Prostate gland (tissue), 2 donors: ENCODE measurements at regions not wholly inside any gene's neighbourhood (a gene's known extent, or its start where the extent isn't known, plus 50 kb on each side); places are given as distances from the start of the nearest gene placed in this dataset.

Source experiments
- DNase-seq: peaks from one replicate; pipeline ENCODE4 v3.0.0-alpha.2; 2019; ENCODE audit warnings: low spot score
- H3K27ac ChIP-seq, 2 donors: fragments of 200-600 bp; sonication (generic); 2 replicates each; pipeline ENCODE4 v1.5.1; 2017 to 2019
- H3K27me3 ChIP-seq: fragments of 200-600 bp; sonication (generic); replicated peaks from 2 replicates; pipeline ENCODE4 v1.5.1; 2019; ENCODE audit not compliant: insufficient read depth
- H3K36me3 ChIP-seq, 2 donors: fragments of 200-600 bp; sonication (generic); 1 replicate in 1 of 2; 2 replicates in 1 of 2; pipeline versions ENCODE4 v1.5.1 to v1.8.1; 2017 to 2019
- H3K4me1 ChIP-seq: fragments of 200-600 bp; sonication (generic); replicated peaks from 2 replicates; pipeline ENCODE4 v1.5.1; 2019
- H3K4me3 ChIP-seq, 2 donors: fragments of 200-600 bp; sonication (generic); 2 replicates each; pipeline ENCODE4 v1.5.1; 2017 to 2019
- H3K9me3 ChIP-seq: fragments of 200-600 bp; sonication (generic); 2 replicates; pipeline ENCODE4 v1.5.1; 2017
- POLR2A ChIP-seq: fragments of 450-650 bp; IDR thresholded peaks from one replicate; pipeline ENCODE4 v1.6.1; 2016; ENCODE audit warnings: antibody characterized with exemption, mild to moderate bottlenecking
- POLR2AphosphoS5 ChIP-seq: sonication (generic); formaldehyde crosslinking; IDR thresholded peaks from one replicate; pipeline ENCODE4 v1.6.1; 2017; ENCODE audit warnings: antibody characterized with exemption
- WGBS: methylation state at CpG from one replicate; pipeline ENCODE4 v1.1.5; 2018; 5-methylcytosine and 5-hydroxymethylcytosine counted together
- intact Hi-C: fragments of 100-400 bp; cut with DNase I; formaldehyde crosslinking; loops from one replicate; pipeline ENCODE4 v1.14.2; 2022
- TF ChIP-seq, protein P1 (sequence below), 4 experiments: fragments of 200-600 bp in 2 of 4; fragments of 450-650 bp in 2 of 4; sonication (generic) in 2 of 4; IDR thresholded peaks; 1 replicate in 3 of 4; 2 replicates in 1 of 4; pipeline ENCODE4 v1.5.1; 2016 to 2019; ENCODE audit warnings: antibody characterized with exemption in 4 of 4, mild to moderate bottlenecking in 2 of 4, moderate library complexity in 2 of 4

- WGBS = 92% methylated on average over 5 of the region's 5 CpGs
- Histone ChIP-seq H3K4me3 (no peak overlapping the region), H3K36me3 (no peaks in the 10 kb centered on the region), H3K27me3 (no peaks in the 10 kb centered on the region), H3K4me1 (no peaks in the 10 kb centered on the region), H3K9me3 (no peaks in the 10 kb centered on the region), H3K27ac (no peak overlapping the region)
- TF ChIP-seq POLR2A = no peak
- TF ChIP-seq, protein P1, sequence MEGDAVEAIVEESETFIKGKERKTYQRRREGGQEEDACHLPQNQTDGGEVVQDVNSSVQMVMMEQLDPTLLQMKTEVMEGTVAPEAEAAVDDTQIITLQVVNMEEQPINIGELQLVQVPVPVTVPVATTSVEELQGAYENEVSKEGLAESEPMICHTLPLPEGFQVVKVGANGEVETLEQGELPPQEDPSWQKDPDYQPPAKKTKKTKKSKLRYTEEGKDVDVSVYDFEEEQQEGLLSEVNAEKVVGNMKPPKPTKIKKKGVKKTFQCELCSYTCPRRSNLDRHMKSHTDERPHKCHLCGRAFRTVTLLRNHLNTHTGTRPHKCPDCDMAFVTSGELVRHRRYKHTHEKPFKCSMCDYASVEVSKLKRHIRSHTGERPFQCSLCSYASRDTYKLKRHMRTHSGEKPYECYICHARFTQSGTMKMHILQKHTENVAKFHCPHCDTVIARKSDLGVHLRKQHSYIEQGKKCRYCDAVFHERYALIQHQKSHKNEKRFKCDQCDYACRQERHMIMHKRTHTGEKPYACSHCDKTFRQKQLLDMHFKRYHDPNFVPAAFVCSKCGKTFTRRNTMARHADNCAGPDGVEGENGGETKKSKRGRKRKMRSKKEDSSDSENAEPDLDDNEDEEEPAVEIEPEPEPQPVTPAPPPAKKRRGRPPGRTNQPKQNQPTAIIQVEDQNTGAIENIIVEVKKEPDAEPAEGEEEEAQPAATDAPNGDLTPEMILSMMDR (IDR thresholded peaks at IDR 0.05) = no peak
- TF ChIP-seq POLR2AphosphoS5 = no peak
- DNase-seq = no peak
- intact Hi-C loops = no loop called here
Measured at GRCh38 chr21:28464988-28465387, 527.7 kb downstream of the LTN1 start.

DNA sequence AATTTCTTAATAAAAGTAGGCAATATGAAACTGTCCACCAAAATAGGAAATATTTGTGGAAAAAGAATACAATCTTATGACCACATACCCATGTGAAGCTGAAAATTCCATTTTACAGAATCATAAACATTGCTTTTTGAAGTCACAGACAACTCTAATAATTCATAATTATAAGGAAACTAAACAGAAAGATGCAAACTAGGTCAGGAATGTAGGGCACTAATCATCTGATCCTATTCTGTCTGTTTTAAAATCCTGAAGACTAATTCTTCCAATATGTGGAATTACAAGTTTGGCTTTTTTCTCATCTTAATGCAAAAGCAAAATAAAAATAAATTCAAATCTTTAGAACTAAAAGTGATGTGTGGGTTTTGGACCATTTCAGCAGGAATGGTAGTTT, 528.6 kb downstream of the LTN1 start:
- Histone ChIP-seq H3K36me3 (no peaks in the 10 kb centered on the region), H3K9me3 (no peaks in the 10 kb centered on the region), H3K4me3 (no peak overlapping the region), H3K4me1 (no peaks in the 10 kb centered on the region), H3K27me3 (no peaks in the 10 kb centered on the region), H3K27ac (no peak overlapping the region)
- intact Hi-C loops = no loop called here
- TF ChIP-seq, protein P1 (IDR thresholded peaks at IDR 0.05) = no peak
- TF ChIP-seq POLR2A = no peak
- no peak for TF ChIP-seq POLR2AphosphoS5
- no peak for DNase-seq

GRCh38 chr21:28459193-28459592, 533.5 kb downstream of the LTN1 start:
- Histone ChIP-seq H3K27me3 (no peaks in the 10 kb centered on the region), H3K9me3 (no peaks in the 10 kb centered on the region), H3K4me1 (no peaks in the 10 kb centered on the region), H3K27ac (no peak overlapping the region), H3K4me3 (no peak overlapping the region), H3K36me3 (no peaks in the 10 kb centered on the region)
- whole genome bisulfite sequencing = 90% methylated on average over 2 of the region's 2 CpGs
- intact Hi-C loops = no loop called here
- no peak for DNase-seq
- TF ChIP-seq POLR2AphosphoS5 = no peak
- TF ChIP-seq POLR2A = no peak
- TF ChIP-seq, protein P1 (IDR thresholded peaks at IDR 0.05) = no peak

DNA sequence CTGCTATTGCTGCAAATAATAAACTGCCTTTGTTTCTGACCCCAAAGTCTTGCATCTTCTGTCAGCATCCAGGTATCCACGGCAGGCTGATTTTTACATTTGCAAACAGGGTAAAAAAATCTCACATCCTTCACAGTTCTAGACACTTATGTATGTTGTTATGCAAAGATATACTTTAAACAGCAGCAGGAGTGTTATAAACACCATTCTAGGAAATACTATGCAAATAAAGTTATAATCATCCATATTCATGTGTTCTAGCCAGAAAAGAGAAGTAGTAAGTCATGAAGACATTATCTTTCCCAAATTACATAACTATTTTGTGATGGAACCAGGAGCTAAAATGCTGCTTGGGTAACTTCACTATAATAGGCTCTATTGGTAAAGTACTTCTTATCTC, 534.2 kb downstream of the LTN1 start:
- Histone ChIP-seq H3K4me1 (no peaks in the 10 kb centered on the region), H3K9me3 (no peaks in the 10 kb centered on the region), H3K27ac (no peak overlapping the region), H3K27me3 (no peaks in the 10 kb centered on the region), H3K36me3 (no peaks in the 10 kb centered on the region), H3K4me3 (no peak overlapping the region)
- 87% methylated on average over 1 of the region's 1 CpG for WGBS
- TF ChIP-seq, protein P1 (IDR thresholded peaks at IDR 0.05) = no peak
- no peak for TF ChIP-seq POLR2AphosphoS5
- TF ChIP-seq POLR2A = no peak
- DNase-seq = no peak
- intact Hi-C loops = no loop called here

- WGBS = 84% methylated on average over 4 of the region's 4 CpGs
- DNase-seq = no peak
- no peak overlapping the region for H3K27ac ChIP-seq
- no peaks in the 10 kb centered on the region for H3K27me3 ChIP-seq
- no peaks in the 10 kb centered on the region for H3K4me1 ChIP-seq
- no peaks in the 10 kb centered on the region for H3K9me3 ChIP-seq
- H3K4me3 ChIP-seq = no peak overlapping the region
- intact Hi-C loops = no loop called here
- no peak for TF ChIP-seq POLR2AphosphoS5
- no peak for TF ChIP-seq POLR2A
- TF ChIP-seq, protein P1 (IDR thresholded peaks at IDR 0.05) = no peak
- H3K36me3 ChIP-seq = no peaks in the 10 kb centered on the region
Measured at GRCh38 chr21:28455253-28455600, 537.5 kb downstream of the LTN1 start.
